GM19372 (cell line): ENCODE measurements at regions not wholly inside any gene's neighbourhood (a gene's known extent, or its start where the extent isn't known, plus 50 kb on each side); places are given as distances from the start of the nearest gene placed in this dataset.
"Not testable (repeated sequence)": the region's sequence is repeated elsewhere in the genome, so short reads cannot be mapped to it uniquely, and the experiment has no call there.

Experiments used
- ATAC-seq: cut with Tn5 transposase; IDR thresholded peaks from one replicate; pipeline ENCODE4 v1.9.1; 2021; ENCODE audit warnings: mild to moderate bottlenecking, low read depth, moderate library complexity; ENCODE audit not compliant: unreplicated experiment

DNA sequence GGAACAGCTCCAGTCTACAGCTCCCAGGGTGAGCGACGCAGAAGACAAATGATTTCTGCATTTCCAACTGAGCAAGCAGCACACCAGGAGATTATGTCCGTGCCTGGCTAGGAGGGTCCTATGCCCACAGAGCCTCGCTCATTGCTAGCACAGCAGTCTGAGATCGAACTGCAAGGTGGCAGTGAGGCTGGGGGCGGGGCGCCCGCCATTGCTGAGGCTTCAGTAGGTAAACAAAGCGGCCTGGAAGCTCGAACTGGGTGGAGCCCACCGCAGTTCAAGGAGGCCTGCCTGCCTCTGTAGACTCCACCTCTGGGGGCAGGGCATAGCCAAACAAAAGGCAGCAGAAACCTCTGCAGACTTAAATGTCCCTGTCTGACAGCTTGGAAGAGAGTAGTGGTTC, 198.0 kb upstream of the DIAPH2 start:
- not testable (repeated sequence) for ATAC-seq

GRCh38 chrX:96502507-96502906, 182.1 kb upstream of the DIAPH2 start:
- ATAC-seq: no peak

- ATAC-seq: not testable (repeated sequence)
These were observed 155.3 kb upstream of the DIAPH2 start for GRCh38 chrX:96529386-96529785.

GRCh38 chrX:96538104-96538725, 146.4 kb upstream of the DIAPH2 start:
- no peak for ATAC-seq

GRCh38 chrX:96540111-96540631, 144.5 kb upstream of the DIAPH2 start:
- ATAC-seq: no peak

GRCh38 chrX:96546281-96546680, 138.4 kb upstream of the DIAPH2 start:
- not testable (repeated sequence) for ATAC-seq

- no peak for ATAC-seq
These were observed 133.2 kb upstream of the DIAPH2 start for GRCh38 chrX:96551322-96551872.

- no peak for ATAC-seq
These were observed 127.8 kb upstream of the DIAPH2 start for GRCh38 chrX:96556886-96557285.

DNA sequence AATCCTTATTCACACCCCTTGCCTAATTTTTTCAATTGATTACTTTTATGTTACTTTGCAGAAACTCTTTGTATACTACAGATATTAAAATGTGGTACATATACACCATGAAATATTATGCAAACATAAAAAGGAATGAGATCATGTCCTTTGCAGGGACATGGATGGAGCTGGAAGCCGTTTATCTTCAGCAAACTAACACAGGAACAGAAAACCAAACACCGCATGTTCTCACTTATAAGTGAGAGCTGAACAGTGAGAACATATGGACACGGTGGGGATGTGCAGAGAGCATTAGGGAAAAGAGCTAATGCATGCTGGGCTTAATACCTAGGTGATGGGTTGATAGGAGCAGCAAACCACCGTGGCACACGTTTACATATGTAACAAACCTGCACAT, 123.5 kb upstream of the DIAPH2 start:
- ATAC-seq: not testable (repeated sequence)

DNA sequence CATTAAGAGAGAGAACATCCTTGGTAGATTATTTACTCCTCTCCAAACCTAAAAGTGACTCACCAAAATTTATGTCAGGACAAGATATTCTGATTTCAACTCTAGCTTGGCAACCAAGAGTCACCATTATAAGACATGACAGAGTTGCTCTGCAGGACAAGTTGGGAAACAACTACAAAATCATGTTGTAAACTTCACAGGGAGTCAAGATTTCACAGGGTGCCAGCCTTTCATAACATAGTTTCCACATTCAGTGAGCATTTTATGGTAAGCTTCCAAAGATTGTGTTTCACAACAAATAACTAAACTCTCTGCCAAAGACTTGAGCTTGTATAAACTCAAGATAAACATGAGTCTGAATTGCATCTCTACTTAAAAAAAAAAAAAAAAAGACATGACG, 121.0 kb upstream of the DIAPH2 start:
- ATAC-seq: no peak

- no peak for ATAC-seq
These were observed 120.0 kb upstream of the DIAPH2 start for GRCh38 chrX:96564595-96564994.

DNA sequence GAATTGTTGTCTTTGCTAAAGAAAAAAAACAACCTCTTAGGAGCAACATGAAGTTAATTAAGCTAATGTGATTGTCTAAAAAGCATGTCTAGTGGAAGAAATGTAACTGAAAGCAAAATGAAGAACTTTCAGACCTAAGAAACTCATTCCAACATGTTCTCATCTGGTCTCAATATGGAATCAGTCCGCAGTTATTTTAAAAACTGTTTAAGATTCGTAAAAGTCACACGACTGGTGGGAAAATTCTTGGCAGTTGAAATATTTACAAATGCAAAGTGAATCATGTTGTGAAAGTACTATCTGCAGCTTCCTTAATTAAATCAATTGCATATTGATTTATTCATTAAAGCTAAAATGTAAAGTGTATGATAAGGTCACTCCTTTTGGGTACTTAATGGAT, 117.8 kb upstream of the DIAPH2 start:
- ATAC-seq: no peak

DNA sequence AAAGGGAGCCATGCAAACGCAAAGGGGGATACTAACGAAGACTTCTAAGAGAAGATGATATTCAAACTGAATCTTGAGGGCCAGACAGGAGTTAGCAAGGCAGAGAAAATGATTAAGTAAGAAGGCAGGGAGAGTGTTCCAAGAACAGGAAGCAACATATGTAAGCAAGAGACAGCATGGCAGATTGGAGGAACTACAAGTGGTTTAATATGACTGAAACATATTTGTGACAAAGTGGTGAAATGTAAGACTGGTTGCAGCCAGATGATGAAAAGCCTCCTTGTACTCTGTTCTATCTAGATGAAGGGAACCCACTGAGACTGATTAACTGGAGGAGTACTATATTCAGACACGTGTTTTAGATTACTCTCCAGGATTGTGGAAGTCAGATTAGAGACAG, 116.6 kb upstream of the DIAPH2 start:
- ATAC-seq: no peak

GRCh38 chrX:96569034-96569433, 115.6 kb upstream of the DIAPH2 start:
- ATAC-seq: no peak

DNA sequence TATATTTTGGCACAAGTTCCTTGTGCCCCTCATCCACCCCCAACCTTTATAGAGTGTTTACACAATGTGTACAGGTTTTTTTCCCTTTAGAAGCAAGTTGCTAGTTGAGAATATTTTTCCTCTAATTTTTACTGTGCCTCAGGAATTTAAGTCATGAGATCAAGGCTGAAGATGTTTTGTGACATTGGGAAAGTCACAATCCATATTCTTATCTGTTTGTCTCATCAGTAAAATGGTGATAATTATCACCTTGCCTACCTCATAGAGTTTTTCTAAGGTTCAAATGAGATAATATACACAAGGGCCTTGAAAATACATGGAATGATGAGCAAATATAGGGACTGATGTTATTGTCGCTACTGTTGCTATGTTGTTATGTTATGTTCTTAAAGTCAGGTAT, 109.6 kb upstream of the DIAPH2 start:
- no peak for ATAC-seq

GRCh38 chrX:96576368-96576767, 108.3 kb upstream of the DIAPH2 start:
- ATAC-seq: no peak

DNA sequence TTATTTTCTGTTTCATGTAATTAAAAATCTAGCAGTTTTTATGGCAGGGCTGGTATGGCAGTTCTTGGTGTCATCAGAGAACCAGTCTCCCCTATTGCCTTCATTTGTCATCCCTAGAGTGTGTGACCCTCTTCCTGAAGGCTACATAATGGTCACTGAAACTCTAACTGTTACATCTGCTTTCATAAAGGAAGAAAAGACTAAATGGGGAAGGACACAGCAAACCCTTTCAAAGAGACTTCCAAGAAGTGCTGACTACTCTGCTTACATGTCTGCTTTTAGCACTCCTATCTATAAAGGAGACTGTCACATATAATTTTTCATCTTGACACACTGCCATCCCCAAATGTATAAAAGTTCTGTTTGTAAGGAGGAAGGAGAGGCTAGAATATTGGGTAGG, 105.9 kb upstream of the DIAPH2 start:
- no peak for ATAC-seq

- no peak for ATAC-seq
These were observed 105.4 kb upstream of the DIAPH2 start for GRCh38 chrX:96579252-96579651.

DNA sequence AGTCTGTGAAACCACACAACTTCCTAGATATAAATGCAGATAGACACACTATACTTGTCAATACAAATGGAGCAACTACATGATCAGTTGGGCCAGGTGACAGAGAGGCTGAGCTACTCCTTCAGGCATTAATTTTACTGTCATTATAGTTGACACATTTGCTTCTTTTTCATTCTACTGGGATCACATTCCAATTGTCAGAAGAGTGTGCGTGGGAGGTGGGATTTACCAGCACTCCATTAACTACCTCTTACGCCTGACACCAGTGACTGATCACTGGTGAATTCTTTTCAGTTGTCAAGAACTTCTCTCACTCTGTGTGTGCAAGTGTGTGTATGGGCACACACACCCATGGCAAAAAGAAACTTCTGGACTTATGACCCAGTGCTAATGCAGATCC, 94.2 kb upstream of the DIAPH2 start:
- ATAC-seq: no peak

DNA sequence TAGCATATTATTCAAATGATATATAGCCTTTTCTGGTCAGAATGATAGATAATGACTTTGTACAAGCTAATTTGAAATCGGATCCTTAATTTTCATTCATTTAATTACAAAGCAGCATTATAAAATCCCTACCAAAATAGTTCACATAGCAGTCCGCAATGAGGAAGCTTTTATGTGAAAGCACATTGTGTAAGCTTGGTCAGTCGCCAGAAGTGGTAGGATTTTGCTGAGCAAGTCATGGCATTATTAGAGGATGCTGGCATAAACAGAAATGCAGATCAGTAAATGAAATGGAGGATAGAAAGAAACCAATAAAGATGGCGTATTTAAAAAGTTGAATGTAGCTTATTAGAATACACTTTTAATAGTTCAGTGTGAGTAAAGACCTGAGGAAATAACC, 93.2 kb upstream of the DIAPH2 start:
- no peak for ATAC-seq

- ATAC-seq: not testable (repeated sequence)
These were observed 86.8 kb upstream of the DIAPH2 start for GRCh38 chrX:96597847-96598246.

- no peak for ATAC-seq
These were observed 72.9 kb upstream of the DIAPH2 start for GRCh38 chrX:96611619-96612362.
